ENCODE measurements at regions not wholly inside any gene's neighbourhood (a gene's known extent, or its start where the extent isn't known, plus 50 kb on each side); places are given as distances from the start of the nearest gene placed in this dataset.

GRCh38 chr14:34356264-34356654 is 105.8 kb downstream of the SPTSSA start:
- DNase-seq: no peak
- TF ChIP-seq CTCF (IDR thresholded peaks at IDR 0.05): no peak
- TF ChIP-seq POLR2A (IDR thresholded peaks at IDR 0.05): no peak
- peak overlapping the region in 1 of 4 donors; percentile 8 for H3K27ac ChIP-seq
- no peaks in the 10 kb centered on the region for H3K36me3 ChIP-seq
- H3K27me3 ChIP-seq: no peaks in the 10 kb centered on the region
- H3K4me1 ChIP-seq: no peaks in the 10 kb centered on the region
- no peak overlapping the region for H3K4me3 ChIP-seq
- H3K9me3 ChIP-seq: no peaks in the 10 kb centered on the region

- TF ChIP-seq CTCF (IDR thresholded peaks at IDR 0.05) (no peak), POLR2A (IDR thresholded peaks at IDR 0.05) (no peak)
- DNase-seq: no peak
- Histone ChIP-seq H3K27ac (peak overlapping the region in 2 of 4 donors; percentile 8 to 17), H3K9me3 (no peaks in the 10 kb centered on the region), H3K4me3 (no peak overlapping the region), H3K36me3 (no peaks in the 10 kb centered on the region), H3K4me1 (no peaks in the 10 kb centered on the region), H3K27me3 (no peaks in the 10 kb centered on the region)
Measured at GRCh38 chr14:34355584-34356263, 106.3 kb downstream of the SPTSSA start.

GRCh38 chr14:34354556-34354955 is 107.5 kb downstream of the SPTSSA start:
- Histone ChIP-seq H3K9me3 (no peaks in the 10 kb centered on the region), H3K4me1 (no peaks in the 10 kb centered on the region), H3K36me3 (no peaks in the 10 kb centered on the region), H3K27me3 (no peaks in the 10 kb centered on the region), H3K27ac (no peak overlapping the region), H3K4me3 (no peak overlapping the region)
- TF ChIP-seq POLR2A (IDR thresholded peaks at IDR 0.05) (no peak), CTCF (IDR thresholded peaks at IDR 0.05) (no peak)
- no peak for DNase-seq

- Histone ChIP-seq H3K9me3 (no peaks in the 10 kb centered on the region), H3K27ac (no peak overlapping the region), H3K4me3 (no peak overlapping the region), H3K36me3 (no peaks in the 10 kb centered on the region), H3K4me1 (no peaks in the 10 kb centered on the region), H3K27me3 (no peaks in the 10 kb centered on the region)
- TF ChIP-seq POLR2A (IDR thresholded peaks at IDR 0.05) (no peak), CTCF (IDR thresholded peaks at IDR 0.05) (no peak)
- DNase-seq: no peak
Measured at GRCh38 chr14:34350903-34351302, 111.1 kb downstream of the SPTSSA start.

- Histone ChIP-seq H3K36me3 (no peaks in the 10 kb centered on the region), H3K4me3 (no peak overlapping the region), H3K9me3 (no peaks in the 10 kb centered on the region), H3K27ac (no peak overlapping the region), H3K4me1 (no peaks in the 10 kb centered on the region), H3K27me3 (no peaks in the 10 kb centered on the region)
- DNase-seq: no peak
- no peak for TF ChIP-seq POLR2A (IDR thresholded peaks at IDR 0.05)
- TF ChIP-seq CTCF (IDR thresholded peaks at IDR 0.05): no peak
Measured at GRCh38 chr14:34348592-34348991, 113.4 kb downstream of the SPTSSA start.

- no peaks in the 10 kb centered on the region for H3K27me3 ChIP-seq
- H3K4me3 ChIP-seq: no peak overlapping the region
- TF ChIP-seq POLR2A (IDR thresholded peaks at IDR 0.05) (no peak), CTCF (IDR thresholded peaks at IDR 0.05) (no peak)
Measured at GRCh38 chr14:34347683-34348082, 114.4 kb downstream of the SPTSSA start.

More at GRCh38 chr14:34347683-34348082, 114.4 kb downstream of the SPTSSA start:
- H3K36me3 ChIP-seq: no peaks in the 10 kb centered on the region
- DNase-seq: no peak
- no peak overlapping the region for H3K27ac ChIP-seq
- H3K9me3 ChIP-seq: no peaks in the 10 kb centered on the region
- no peaks in the 10 kb centered on the region for H3K4me1 ChIP-seq

All from Peyer's patch (tissue), 4 donors.